HG03571 (cell line): ENCODE measurements at regions not wholly inside any gene's neighbourhood (a gene's known extent, or its start where the extent isn't known, plus 50 kb on each side); places are given as distances from the start of the nearest gene placed in this dataset.
"Not testable (repeated sequence)": the region's sequence is repeated elsewhere in the genome, so short reads cannot be mapped to it uniquely, and the experiment has no call there.

Source experiments
- ATAC-seq: cut with Tn5 transposase; IDR thresholded peaks from one replicate; pipeline ENCODE4 v1.9.1; 2021; ENCODE audit not compliant: unreplicated experiment

- ATAC-seq, result not testable (repeated sequence)
These were observed 448.0 kb downstream of the TMEM232 start for GRCh38 chr5:110278449-110278848.

GRCh38 chr5:110284121-110284520 lies 442.4 kb downstream of the TMEM232 start:
- ATAC-seq, result not testable (repeated sequence)

- no peak for ATAC-seq
These were observed 437.5 kb downstream of the TMEM232 start for GRCh38 chr5:110288766-110289511.

GRCh38 chr5:110289512-110289810 lies 437.0 kb downstream of the TMEM232 start:
- ATAC-seq, result no peak

- no peak for ATAC-seq
These were observed 435.9 kb downstream of the TMEM232 start for GRCh38 chr5:110290542-110290941.

GRCh38 chr5:110294281-110294680 lies 432.2 kb downstream of the TMEM232 start:
- ATAC-seq, result no peak

- no peak for ATAC-seq
These were observed 429.3 kb downstream of the TMEM232 start for GRCh38 chr5:110297152-110297670.

- no peak for ATAC-seq
These were observed 422.3 kb downstream of the TMEM232 start for GRCh38 chr5:110304176-110304575.

GRCh38 chr5:110306650-110307049 lies 419.8 kb downstream of the TMEM232 start:
- no peak for ATAC-seq

- ATAC-seq, result no peak
These were observed 417.2 kb downstream of the TMEM232 start for GRCh38 chr5:110309222-110309621.

GRCh38 chr5:110316566-110316965 lies 409.9 kb downstream of the TMEM232 start:
- not testable (repeated sequence) for ATAC-seq

- ATAC-seq, result no peak
These were observed 405.4 kb downstream of the TMEM232 start for GRCh38 chr5:110321117-110321516.

GRCh38 chr5:110323357-110323756 lies 403.1 kb downstream of the TMEM232 start:
- ATAC-seq, result no peak

GRCh38 chr5:110323832-110324231 lies 402.6 kb downstream of the TMEM232 start:
- ATAC-seq, result no peak

GRCh38 chr5:110324876-110325275 lies 401.6 kb downstream of the TMEM232 start:
- no peak for ATAC-seq

- no peak for ATAC-seq
These were observed 396.4 kb downstream of the TMEM232 start for GRCh38 chr5:110329955-110330525.

GRCh38 chr5:110333384-110333783 lies 393.1 kb downstream of the TMEM232 start:
- ATAC-seq, result no peak

GRCh38 chr5:110335361-110336066 lies 391.0 kb downstream of the TMEM232 start:
- no peak for ATAC-seq

- no peak for ATAC-seq
These were observed 388.0 kb downstream of the TMEM232 start for GRCh38 chr5:110338341-110339083.

GRCh38 chr5:110339399-110339798 lies 387.1 kb downstream of the TMEM232 start:
- no peak for ATAC-seq

GRCh38 chr5:110341836-110342235 lies 384.6 kb downstream of the TMEM232 start:
- ATAC-seq, result no peak
